ENCODE measurements at regions not wholly inside any gene's neighbourhood (a gene's known extent, or its start where the extent isn't known, plus 50 kb on each side); places are given as distances from the start of the nearest gene placed in this dataset.

- H3K27ac Mint-ChIP-seq (ENCODE audit: unreplicated experiment): no peak overlapping the region
- intact Hi-C loops (cut with micrococcal nuclease; ENCODE audit: unreplicated experiment): loop anchor here (10.0 kb wide), 1 partner anchor 504 kb away; no protein-coding TSS in a partner anchor
- no peak for TF ChIP-seq CTCF (IDR thresholded peaks at IDR 0.05; ENCODE audit: unreplicated experiment)
- no peaks in the 10 kb centered on the region for H3K4me1 Mint-ChIP-seq (ENCODE audit: low read depth, unreplicated experiment)
- no peak overlapping the region for H3K4me3 Mint-ChIP-seq (ENCODE audit: low read depth, unreplicated experiment)
- BruUV-seq (replicated peaks): no TSS peak
- no peak for DNase-seq
- H3K9me3 Mint-ChIP-seq (ENCODE audit: low read depth, unreplicated experiment): no peaks in the 10 kb centered on the region
- CTCF ChIA-PET: no interaction called here
- H3K36me3 Mint-ChIP-seq (ENCODE audit: insufficient read depth, unreplicated experiment): no peaks in the 10 kb centered on the region
- H3K27me3 Mint-ChIP-seq (ENCODE audit: unreplicated experiment): no peaks in the 10 kb centered on the region
Observed at GRCh38 chr13:33728271-33729037, 89.5 kb upstream of the RFC3 start.

- Mint-ChIP-seq H3K4me3 (ENCODE audit: low read depth, unreplicated experiment) (no peak overlapping the region), H3K4me1 (ENCODE audit: low read depth, unreplicated experiment) (no peaks in the 10 kb centered on the region), H3K36me3 (ENCODE audit: insufficient read depth, unreplicated experiment) (no peaks in the 10 kb centered on the region), H3K9me3 (ENCODE audit: low read depth, unreplicated experiment) (no peaks in the 10 kb centered on the region), H3K27ac (ENCODE audit: unreplicated experiment) (no peak overlapping the region), H3K27me3 (ENCODE audit: unreplicated experiment) (no peaks in the 10 kb centered on the region)
- DNase-seq: no peak
- no peak for TF ChIP-seq CTCF (IDR thresholded peaks at IDR 0.05; ENCODE audit: unreplicated experiment)
- intact Hi-C loops (cut with micrococcal nuclease; ENCODE audit: unreplicated experiment): no loop called here
- BruUV-seq (replicated peaks): no TSS peak
- CTCF ChIA-PET: no interaction called here
Observed at GRCh38 chr13:33730147-33730546, 87.8 kb upstream of the RFC3 start.

GRCh38 chr13:33730619-33731018, 87.3 kb upstream of the RFC3 start:
- no peaks in the 10 kb centered on the region for H3K4me1 Mint-ChIP-seq (ENCODE audit: low read depth, unreplicated experiment)
- H3K36me3 Mint-ChIP-seq (ENCODE audit: insufficient read depth, unreplicated experiment): no peaks in the 10 kb centered on the region
- intact Hi-C loops (cut with micrococcal nuclease; ENCODE audit: unreplicated experiment): no loop called here
- no peak overlapping the region for H3K27ac Mint-ChIP-seq (ENCODE audit: unreplicated experiment)
- CTCF ChIA-PET: no interaction called here
- H3K4me3 Mint-ChIP-seq (ENCODE audit: low read depth, unreplicated experiment): no peak overlapping the region
- no peak for TF ChIP-seq CTCF (IDR thresholded peaks at IDR 0.05; ENCODE audit: unreplicated experiment)
- H3K27me3 Mint-ChIP-seq (ENCODE audit: unreplicated experiment): no peaks in the 10 kb centered on the region
- H3K9me3 Mint-ChIP-seq (ENCODE audit: low read depth, unreplicated experiment): no peaks in the 10 kb centered on the region
- BruUV-seq (replicated peaks): no TSS peak
- no peak for DNase-seq

- CTCF ChIA-PET: interaction anchor here (0.7 kb wide), 1 partner anchor 1877 kb away, joined by 3 read pairs; no protein-coding TSS in a partner anchor
- Mint-ChIP-seq H3K36me3 (ENCODE audit: insufficient read depth, unreplicated experiment) (no peaks in the 10 kb centered on the region), H3K27ac (ENCODE audit: unreplicated experiment) (no peak overlapping the region), H3K4me1 (ENCODE audit: low read depth, unreplicated experiment) (no peaks in the 10 kb centered on the region), H3K4me3 (ENCODE audit: low read depth, unreplicated experiment) (no peak overlapping the region), H3K9me3 (ENCODE audit: low read depth, unreplicated experiment) (no peaks in the 10 kb centered on the region), H3K27me3 (ENCODE audit: unreplicated experiment) (no peaks in the 10 kb centered on the region)
- intact Hi-C loops (cut with micrococcal nuclease; ENCODE audit: unreplicated experiment): no loop called here
- no peak for DNase-seq
- BruUV-seq (replicated peaks): no TSS peak
- no peak for TF ChIP-seq CTCF (IDR thresholded peaks at IDR 0.05; ENCODE audit: unreplicated experiment)
Observed at GRCh38 chr13:33735276-33735675, 82.7 kb upstream of the RFC3 start.

Data from Calu3 (cell line).